ENCODE measurements at regions not wholly inside any gene's neighbourhood (a gene's known extent, or its start where the extent isn't known, plus 50 kb on each side); places are given as distances from the start of the nearest gene placed in this dataset.

- DNase-seq (ENCODE audit: low read depth, low spot score), result no peak
- H3K9ac ChIP-seq (ENCODE audit: control insufficient read depth, extremely low read depth, insufficient read depth, low read length), result no peak overlapping the region
- H3K79me2 ChIP-seq (ENCODE audit: control insufficient read depth, insufficient read depth, low read length), result no peaks in the 10 kb centered on the region
- H3K27ac ChIP-seq (ENCODE audit: control insufficient read depth, insufficient read depth, low read length), result no peak overlapping the region
- TF ChIP-seq EZH2 (IDR thresholded peaks at IDR 0.05; ENCODE audit: low read length), result no peak
- H3K4me1 ChIP-seq (ENCODE audit: control insufficient read depth, extremely low read depth, insufficient read depth, low read length), result no peaks in the 10 kb centered on the region
- no peaks in the 10 kb centered on the region for H3K9me1 ChIP-seq (ENCODE audit: control insufficient read depth, extremely low read depth, insufficient read depth, low read length)
- FAIRE-seq, result no peak
- no peaks in the 10 kb centered on the region for H3K27me3 ChIP-seq (ENCODE audit: control insufficient read depth, extremely low read depth, insufficient read depth, low read length)
- no peaks in the 10 kb centered on the region for H3K9me3 ChIP-seq (ENCODE audit: control insufficient read depth, low read depth, low read length)
- no peak overlapping the region for H3K4me3 ChIP-seq (ENCODE audit: control insufficient read depth in 2 of 3, extremely low read depth in 1 of 3, insufficient read depth in 2 of 3, low read depth in 1 of 3, low read length in 3 of 3)
- no peaks in the 10 kb centered on the region for H3K36me3 ChIP-seq (ENCODE audit: control insufficient read depth in 2 of 2, extremely low read depth in 1 of 2, insufficient read depth in 2 of 2, low read length in 2 of 2)
- H4K20me1 ChIP-seq (ENCODE audit: control insufficient read depth, extremely low read depth, insufficient read depth, low read length), result no peaks in the 10 kb centered on the region
- dilution Hi-C loops (cut with MboI; ENCODE audit: extremely low pct_ligation_motif_present, low sequenced_read_pairs), result no loop called here
- H3K4me2 ChIP-seq (ENCODE audit: control insufficient read depth, extremely low read depth, insufficient read depth, low read depth, low read length), result no peak overlapping the region
- no peak overlapping the region for H2AFZ ChIP-seq (ENCODE audit: control insufficient read depth, low read length)
These were observed 50.9 kb upstream of the CPNE8 start for GRCh38 chr12:38956337-38956736.

Small RNAs in the stretch of these regions (small RNA-seq; reads per million reads assigned to genes)
- gene AC084373.1 (ENCODE audit: insufficient read length in 3 of 3, low read depth in 3 of 3, low replicate concordance in 1 of 3), result 0 reads per million in 3 experiments

Measured in keratinocyte (primary cell).